ENCODE measurements at regions not wholly inside any gene's neighbourhood (a gene's known extent, or its start where the extent isn't known, plus 50 kb on each side); places are given as distances from the start of the nearest gene placed in this dataset.

GRCh38 chr16:25523183-25523582, 168.6 kb upstream of the HS3ST4 start:
- intact Hi-C loops (cut with micrococcal nuclease) = loop anchor here in 1 of 2 donors (10.0 kb wide), 1 partner anchor 58 kb away; no protein-coding TSS in a partner anchor
- 85% methylated on average over 4 of the region's 6 CpGs for WGBS (ENCODE audit: insufficient coverage)
- no peak overlapping the region for H3K4me2 ChIP-seq (replicated peaks; ENCODE audit: extremely low read depth, low read length, poor library complexity, severe bottlenecking)
- no peak overlapping the region for H3K4me3 Mint-ChIP-seq
- H3K36me3 Mint-ChIP-seq = no peaks in the 10 kb centered on the region
- no peak overlapping the region for H3K9ac ChIP-seq (ENCODE audit: insufficient read depth, low read length, poor library complexity, severe bottlenecking)
- no peaks in the 10 kb centered on the region for H3K79me2 ChIP-seq (ENCODE audit: insufficient read depth, low read length)
- H3K27ac ChIP-seq (ENCODE audit: low read depth in 1 of 2, low read length in 2 of 2) = no peak overlapping the region
- no peak overlapping the region for H2AFZ ChIP-seq (ENCODE audit: insufficient read depth, low read depth, low read length, poor library complexity, severe bottlenecking)
- no peak for TF ChIP-seq CTCF (IDR thresholded peaks at IDR 0.05)
- peaks cover 2 to 4% (median 3%) of the 10 kb centered on the region in 3 donors for H3K27me3 Mint-ChIP-seq (ENCODE audit: low read depth in 3 of 3)
- peaks cover 0 to 3% (median 0%) of the 10 kb centered on the region in 7 donors for H3K9me3 Mint-ChIP-seq
- no peak overlapping the region for H3K4me3 ChIP-seq (replicated peaks in 1 of 3; ENCODE audit: low read depth in 2 of 3, low read length in 3 of 3)
- no peaks in the 10 kb centered on the region for H3K36me3 ChIP-seq (replicated peaks in 1 of 2; ENCODE audit: control insufficient read depth in 1 of 2, insufficient read depth in 2 of 2, low read length in 2 of 2)
- no peak for DNase-seq
- H3K4me1 Mint-ChIP-seq = no peaks in the 10 kb centered on the region
- no peaks in the 10 kb centered on the region for H4K20me1 ChIP-seq (ENCODE audit: insufficient read depth, low read length)
- H3K27me3 ChIP-seq (ENCODE audit: control insufficient read depth in 2 of 2, insufficient read depth in 2 of 2, low read length in 2 of 2) = no peaks in the 10 kb centered on the region
- no peak overlapping the region for H3K27ac Mint-ChIP-seq
- H3K4me1 ChIP-seq (ENCODE audit: control insufficient read depth in 1 of 2, insufficient read depth in 2 of 2, low read length in 2 of 2) = no peaks in the 10 kb centered on the region
- H3K9me3 ChIP-seq (replicated peaks in 1 of 2; ENCODE audit: control insufficient read depth in 1 of 2, insufficient read depth in 1 of 2, low read length in 2 of 2) = no peaks in the 10 kb centered on the region

- intact Hi-C loops (cut with micrococcal nuclease) = no loop called here
- Histone ChIP-seq H2AFZ (ENCODE audit: insufficient read depth, low read depth, low read length, poor library complexity, severe bottlenecking) (no peak overlapping the region), H3K36me3 (replicated peaks in 1 of 2; ENCODE audit: control insufficient read depth in 1 of 2, insufficient read depth in 2 of 2, low read length in 2 of 2) (no peaks in the 10 kb centered on the region), H3K4me2 (replicated peaks; ENCODE audit: extremely low read depth, low read length, poor library complexity, severe bottlenecking) (no peak overlapping the region), H3K27ac (ENCODE audit: low read depth in 1 of 2, low read length in 2 of 2) (no peak overlapping the region), H3K79me2 (ENCODE audit: insufficient read depth, low read length) (no peaks in the 10 kb centered on the region), H3K4me3 (replicated peaks in 1 of 3; ENCODE audit: low read depth in 2 of 3, low read length in 3 of 3) (no peak overlapping the region), H4K20me1 (ENCODE audit: insufficient read depth, low read length) (no peaks in the 10 kb centered on the region), H3K9ac (ENCODE audit: insufficient read depth, low read length, poor library complexity, severe bottlenecking) (no peak overlapping the region), H3K4me1 (ENCODE audit: control insufficient read depth in 1 of 2, insufficient read depth in 2 of 2, low read length in 2 of 2) (no peaks in the 10 kb centered on the region), H3K9me3 (replicated peaks in 1 of 2; ENCODE audit: control insufficient read depth in 1 of 2, insufficient read depth in 1 of 2, low read length in 2 of 2) (no peaks in the 10 kb centered on the region), H3K27me3 (ENCODE audit: control insufficient read depth in 2 of 2, insufficient read depth in 2 of 2, low read length in 2 of 2) (no peaks in the 10 kb centered on the region)
- DNase-seq = no peak
- no peaks in the 10 kb centered on the region for H3K36me3 Mint-ChIP-seq
- no peaks in the 10 kb centered on the region for H3K4me1 Mint-ChIP-seq
- TF ChIP-seq CTCF (IDR thresholded peaks at IDR 0.05) = no peak
- no peak overlapping the region for H3K27ac Mint-ChIP-seq
- no peak overlapping the region for H3K4me3 Mint-ChIP-seq
- H3K27me3 Mint-ChIP-seq (ENCODE audit: low read depth in 3 of 3) = peaks cover 0 to 2% (median 0%) of the 10 kb centered on the region in 3 donors
- H3K9me3 Mint-ChIP-seq = peaks cover 0 to 3% (median 0%) of the 10 kb centered on the region in 7 donors
Observed at GRCh38 chr16:25512041-25512440, 179.7 kb upstream of the HS3ST4 start.
